GM12891 (cell line): ENCODE measurements at regions not wholly inside any gene's neighbourhood (a gene's known extent, or its start where the extent isn't known, plus 50 kb on each side); places are given as distances from the start of the nearest gene placed in this dataset.

ENCODE experiments used
- POLR2A ChIP-seq: IDR thresholded peaks from 2 replicates; pipeline ENCODE4 v1.6.1; 2011; ENCODE audit warnings: low read depth, low read length, control low read depth
- POLR2AphosphoS5 ChIP-seq: IDR thresholded peaks from 2 replicates; pipeline ENCODE4 v1.6.1; 2011; ENCODE audit warnings: low read depth, low read length, control low read depth
- POU2F2 ChIP-seq: IDR thresholded peaks from 2 replicates; pipeline ENCODE4 v1.6.1; 2011; ENCODE audit warnings: low read depth, mild to moderate bottlenecking, control low read depth, low read length, moderate library complexity
- SPI1 ChIP-seq: IDR thresholded peaks from 2 replicates; pipeline ENCODE4 v1.6.1; 2011; ENCODE audit warnings: low read depth, low read length, control low read depth
- TAF1 ChIP-seq: IDR thresholded peaks from 2 replicates; pipeline ENCODE4 v1.6.1; 2011; ENCODE audit warnings: low read depth, low read length, control low read depth

- no peak for TF ChIP-seq SPI1
- no peak for TF ChIP-seq POLR2A
- no peak for TF ChIP-seq POLR2AphosphoS5
- no peak for TF ChIP-seq POU2F2
- TF ChIP-seq TAF1: no peak
Measured at GRCh38 chr3:168285506-168285905, 189.8 kb upstream of the GOLIM4 start.
